SK-N-SH (cell line): ENCODE measurements at regions not wholly inside any gene's neighbourhood (a gene's known extent, or its start where the extent isn't known, plus 50 kb on each side); places are given as distances from the start of the nearest gene placed in this dataset.

Source experiments
- CTCF ChIP-seq: fragments of 200-600 bp; sonication (generic); IDR thresholded peaks from 2 replicates; pipeline ENCODE4 v1.6.1; 2017; ENCODE audit warnings: antibody characterized with exemption, mild to moderate bottlenecking, moderate library complexity
- EP300 ChIP-seq, 2 experiments: IDR thresholded peaks; 2 replicates each; pipeline versions ENCODE4 v1.4.0 to v1.6.1; 2012; ENCODE audit warnings: borderline replicate concordance in 1 of 2, low read depth in 1 of 2, low read length in 1 of 2
- SIN3A ChIP-seq: IDR thresholded peaks from 2 replicates; pipeline ENCODE4 v1.6.1; 2012; ENCODE audit warnings: low read depth, mild to moderate bottlenecking, low read length, moderate library complexity, borderline replicate concordance

GRCh38 chr12:125772403-125772802, 707.2 kb downstream of the AACS start:
- TF ChIP-seq SIN3A (no peak), CTCF (no peak), EP300 (IDR thresholded peaks at IDR 0.05; ENCODE audit: borderline replicate concordance in 1 of 2, low read depth in 1 of 2, low read length in 1 of 2) (no peak)
